ENCODE measurements at regions not wholly inside any gene's neighbourhood (a gene's known extent, or its start where the extent isn't known, plus 50 kb on each side); places are given as distances from the start of the nearest gene placed in this dataset.

GRCh38 chr18:73714466-73714865, 433.2 kb downstream of the FBXO15 start:
- TF ChIP-seq CTCF (IDR thresholded peaks at IDR 0.05): no peak
- no peak for TF ChIP-seq POLR2AphosphoS5 (IDR thresholded peaks at IDR 0.05)
- TF ChIP-seq POLR2A (IDR thresholded peaks at IDR 0.05): no peak
- TF ChIP-seq EP300 (IDR thresholded peaks at IDR 0.05; ENCODE audit: low read depth): no peak

Data from transverse colon (tissue), 4 donors.